ENCODE measurements at regions not wholly inside any gene's neighbourhood (a gene's known extent, or its start where the extent isn't known, plus 50 kb on each side); places are given as distances from the start of the nearest gene placed in this dataset.

DNA sequence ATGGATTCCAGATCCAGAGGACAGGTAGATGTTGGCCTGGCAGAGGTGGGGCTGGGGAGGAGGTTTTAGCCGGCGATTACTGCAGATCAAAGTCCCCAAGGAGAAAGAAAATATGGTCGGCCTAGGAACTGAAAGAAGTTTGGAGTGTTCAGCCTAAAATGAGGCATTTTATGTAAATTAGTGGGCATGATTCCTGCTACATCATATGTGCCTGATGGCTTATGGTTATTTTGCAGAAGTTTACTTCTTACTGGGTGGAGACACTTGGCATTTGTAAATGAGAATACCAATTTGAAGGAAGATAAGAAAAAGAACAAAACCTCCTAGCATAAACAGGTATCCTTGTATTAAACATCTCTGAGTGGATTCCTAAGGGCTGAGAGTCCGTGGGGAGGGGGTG lies 149.3 kb downstream of the FOXL1 start:
- TF ChIP-seq, protein P1, sequence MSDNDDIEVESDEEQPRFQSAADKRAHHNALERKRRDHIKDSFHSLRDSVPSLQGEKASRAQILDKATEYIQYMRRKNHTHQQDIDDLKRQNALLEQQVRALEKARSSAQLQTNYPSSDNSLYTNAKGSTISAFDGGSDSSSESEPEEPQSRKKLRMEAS (IDR thresholded peaks at IDR 0.05): no peak
- TF ChIP-seq, protein P2, sequence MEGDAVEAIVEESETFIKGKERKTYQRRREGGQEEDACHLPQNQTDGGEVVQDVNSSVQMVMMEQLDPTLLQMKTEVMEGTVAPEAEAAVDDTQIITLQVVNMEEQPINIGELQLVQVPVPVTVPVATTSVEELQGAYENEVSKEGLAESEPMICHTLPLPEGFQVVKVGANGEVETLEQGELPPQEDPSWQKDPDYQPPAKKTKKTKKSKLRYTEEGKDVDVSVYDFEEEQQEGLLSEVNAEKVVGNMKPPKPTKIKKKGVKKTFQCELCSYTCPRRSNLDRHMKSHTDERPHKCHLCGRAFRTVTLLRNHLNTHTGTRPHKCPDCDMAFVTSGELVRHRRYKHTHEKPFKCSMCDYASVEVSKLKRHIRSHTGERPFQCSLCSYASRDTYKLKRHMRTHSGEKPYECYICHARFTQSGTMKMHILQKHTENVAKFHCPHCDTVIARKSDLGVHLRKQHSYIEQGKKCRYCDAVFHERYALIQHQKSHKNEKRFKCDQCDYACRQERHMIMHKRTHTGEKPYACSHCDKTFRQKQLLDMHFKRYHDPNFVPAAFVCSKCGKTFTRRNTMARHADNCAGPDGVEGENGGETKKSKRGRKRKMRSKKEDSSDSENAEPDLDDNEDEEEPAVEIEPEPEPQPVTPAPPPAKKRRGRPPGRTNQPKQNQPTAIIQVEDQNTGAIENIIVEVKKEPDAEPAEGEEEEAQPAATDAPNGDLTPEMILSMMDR (IDR thresholded peaks at IDR 0.05; ENCODE audit: low read depth, low read length, missing input control): no peak
- TF ChIP-seq SP1 (IDR thresholded peaks at IDR 0.05): no peak
- TF ChIP-seq, protein P3, sequence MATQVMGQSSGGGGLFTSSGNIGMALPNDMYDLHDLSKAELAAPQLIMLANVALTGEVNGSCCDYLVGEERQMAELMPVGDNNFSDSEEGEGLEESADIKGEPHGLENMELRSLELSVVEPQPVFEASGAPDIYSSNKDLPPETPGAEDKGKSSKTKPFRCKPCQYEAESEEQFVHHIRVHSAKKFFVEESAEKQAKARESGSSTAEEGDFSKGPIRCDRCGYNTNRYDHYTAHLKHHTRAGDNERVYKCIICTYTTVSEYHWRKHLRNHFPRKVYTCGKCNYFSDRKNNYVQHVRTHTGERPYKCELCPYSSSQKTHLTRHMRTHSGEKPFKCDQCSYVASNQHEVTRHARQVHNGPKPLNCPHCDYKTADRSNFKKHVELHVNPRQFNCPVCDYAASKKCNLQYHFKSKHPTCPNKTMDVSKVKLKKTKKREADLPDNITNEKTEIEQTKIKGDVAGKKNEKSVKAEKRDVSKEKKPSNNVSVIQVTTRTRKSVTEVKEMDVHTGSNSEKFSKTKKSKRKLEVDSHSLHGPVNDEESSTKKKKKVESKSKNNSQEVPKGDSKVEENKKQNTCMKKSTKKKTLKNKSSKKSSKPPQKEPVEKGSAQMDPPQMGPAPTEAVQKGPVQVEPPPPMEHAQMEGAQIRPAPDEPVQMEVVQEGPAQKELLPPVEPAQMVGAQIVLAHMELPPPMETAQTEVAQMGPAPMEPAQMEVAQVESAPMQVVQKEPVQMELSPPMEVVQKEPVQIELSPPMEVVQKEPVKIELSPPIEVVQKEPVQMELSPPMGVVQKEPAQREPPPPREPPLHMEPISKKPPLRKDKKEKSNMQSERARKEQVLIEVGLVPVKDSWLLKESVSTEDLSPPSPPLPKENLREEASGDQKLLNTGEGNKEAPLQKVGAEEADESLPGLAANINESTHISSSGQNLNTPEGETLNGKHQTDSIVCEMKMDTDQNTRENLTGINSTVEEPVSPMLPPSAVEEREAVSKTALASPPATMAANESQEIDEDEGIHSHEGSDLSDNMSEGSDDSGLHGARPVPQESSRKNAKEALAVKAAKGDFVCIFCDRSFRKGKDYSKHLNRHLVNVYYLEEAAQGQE (IDR thresholded peaks at IDR 0.05): no peak

Data from liver (tissue), 3 donors.